Retinal pigment epithelial cell (primary cell): ENCODE measurements at regions not wholly inside any gene's neighbourhood (a gene's known extent, or its start where the extent isn't known, plus 50 kb on each side); places are given as distances from the start of the nearest gene placed in this dataset.

Experiments used
- DNase-seq: peaks from one replicate; pipeline ENCODE4 v3.0.0-alpha.2; 2010; ENCODE audit warnings: low read depth
- H3K4me3 ChIP-seq: 2 replicates; pipeline ENCODE4 v1.5.1; 2011; ENCODE audit warnings: mild to moderate bottlenecking, low read length, control low read depth, moderate library complexity
- TF ChIP-seq, protein P1 (sequence below): conservative IDR thresholded peaks from 2 replicates; pipeline ENCODE4 v1.5.1; 2011; ENCODE audit warnings: low read depth, low read length, control low read depth, inconsistent platforms

- no peak overlapping the region for H3K4me3 ChIP-seq
- DNase-seq, result no peak
- TF ChIP-seq, protein P1, sequence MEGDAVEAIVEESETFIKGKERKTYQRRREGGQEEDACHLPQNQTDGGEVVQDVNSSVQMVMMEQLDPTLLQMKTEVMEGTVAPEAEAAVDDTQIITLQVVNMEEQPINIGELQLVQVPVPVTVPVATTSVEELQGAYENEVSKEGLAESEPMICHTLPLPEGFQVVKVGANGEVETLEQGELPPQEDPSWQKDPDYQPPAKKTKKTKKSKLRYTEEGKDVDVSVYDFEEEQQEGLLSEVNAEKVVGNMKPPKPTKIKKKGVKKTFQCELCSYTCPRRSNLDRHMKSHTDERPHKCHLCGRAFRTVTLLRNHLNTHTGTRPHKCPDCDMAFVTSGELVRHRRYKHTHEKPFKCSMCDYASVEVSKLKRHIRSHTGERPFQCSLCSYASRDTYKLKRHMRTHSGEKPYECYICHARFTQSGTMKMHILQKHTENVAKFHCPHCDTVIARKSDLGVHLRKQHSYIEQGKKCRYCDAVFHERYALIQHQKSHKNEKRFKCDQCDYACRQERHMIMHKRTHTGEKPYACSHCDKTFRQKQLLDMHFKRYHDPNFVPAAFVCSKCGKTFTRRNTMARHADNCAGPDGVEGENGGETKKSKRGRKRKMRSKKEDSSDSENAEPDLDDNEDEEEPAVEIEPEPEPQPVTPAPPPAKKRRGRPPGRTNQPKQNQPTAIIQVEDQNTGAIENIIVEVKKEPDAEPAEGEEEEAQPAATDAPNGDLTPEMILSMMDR, result no peak
Observed at GRCh38 chr11:15735706-15736105, 620.6 kb downstream of the SOX6 start.

DNA sequence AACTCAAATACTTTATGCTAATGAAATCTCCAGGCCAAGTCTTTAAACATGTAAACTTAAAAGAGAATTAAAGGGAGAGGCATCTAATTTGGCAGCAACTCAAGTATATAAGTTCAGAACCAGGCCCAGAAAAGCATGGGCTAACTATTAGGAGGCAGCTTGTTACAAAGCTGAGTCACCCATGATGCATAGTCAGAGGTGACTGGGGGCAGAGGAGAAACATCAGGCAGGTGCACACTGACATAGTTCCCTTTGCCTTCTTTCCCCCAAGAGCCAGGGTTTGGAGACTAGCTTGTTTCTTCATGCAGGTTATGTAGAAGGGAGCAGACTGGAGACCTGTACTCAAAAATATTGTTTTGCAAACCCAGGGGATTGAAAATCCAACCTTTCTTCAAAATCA is 619.0 kb downstream of the SOX6 start:
- TF ChIP-seq, protein P1, result no peak
- DNase-seq, result no peak
- H3K4me3 ChIP-seq, result no peak overlapping the region

GRCh38 chr11:15738931-15739330 is 617.4 kb downstream of the SOX6 start:
- DNase-seq, result no peak
- TF ChIP-seq, protein P1, result no peak
- no peak overlapping the region for H3K4me3 ChIP-seq

DNA sequence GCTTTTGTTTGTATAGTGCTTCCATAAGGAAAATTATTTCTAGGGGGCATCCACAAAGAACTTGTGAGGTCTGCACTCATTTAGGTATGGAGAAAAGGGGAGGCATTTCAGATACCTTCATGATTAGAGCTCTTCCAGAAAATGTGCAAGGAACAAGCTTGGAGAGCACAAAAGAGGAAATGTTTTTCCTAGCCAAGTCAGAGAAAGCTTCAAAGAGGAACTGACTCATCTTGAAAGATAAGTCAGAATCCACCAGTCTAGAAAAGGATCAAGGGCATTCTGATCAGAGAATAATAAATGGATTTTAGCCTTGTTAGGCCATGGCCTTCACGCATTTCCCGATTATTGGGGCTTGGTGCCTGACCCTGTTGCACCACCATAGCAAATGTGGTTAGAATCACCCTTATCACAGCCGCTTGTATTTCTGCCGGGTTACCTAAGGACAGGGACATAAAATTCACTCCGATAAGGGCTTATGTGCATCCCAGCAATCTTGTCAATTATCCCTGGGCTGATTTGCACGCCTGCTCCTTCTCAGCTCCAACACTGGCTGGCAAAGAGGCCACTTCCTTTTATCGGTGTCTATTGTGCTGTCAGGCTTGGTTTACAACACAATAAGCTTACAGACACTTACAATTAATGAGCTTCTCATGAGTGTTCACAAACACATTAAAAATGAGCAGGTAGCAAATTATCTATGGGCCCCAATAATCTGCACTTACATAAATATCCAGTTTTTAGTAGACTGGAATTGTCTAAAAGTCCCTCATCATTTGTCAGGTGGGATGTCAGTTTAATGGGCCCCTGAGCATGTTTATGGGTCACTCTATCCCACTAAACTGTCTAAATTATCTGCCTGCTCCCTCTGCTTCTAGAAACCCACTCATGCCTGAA is 613.5 kb downstream of the SOX6 start:
- TF ChIP-seq, protein P1, result no peak
- no peak for DNase-seq
- no peak overlapping the region for H3K4me3 ChIP-seq

DNA sequence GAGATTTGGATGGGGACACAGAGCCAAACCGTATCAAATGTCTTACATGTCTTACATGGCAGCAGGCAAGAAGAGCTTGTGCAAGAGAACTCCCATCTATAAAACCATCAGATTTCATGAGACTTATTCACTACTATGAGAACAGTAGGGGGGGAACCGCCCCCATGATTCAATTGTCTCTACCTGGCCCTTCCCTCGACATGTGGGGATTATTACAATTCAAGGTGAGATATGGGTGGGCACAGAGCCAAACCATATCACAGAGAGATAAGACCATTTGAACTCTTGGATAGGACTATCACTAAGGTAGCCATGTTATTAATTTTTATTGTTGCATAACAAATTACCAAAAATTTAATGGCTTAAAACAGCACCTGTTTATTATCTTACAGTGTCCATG is 611.7 kb downstream of the SOX6 start:
- H3K4me3 ChIP-seq, result no peak overlapping the region
- TF ChIP-seq, protein P1, result no peak
- no peak for DNase-seq

DNA sequence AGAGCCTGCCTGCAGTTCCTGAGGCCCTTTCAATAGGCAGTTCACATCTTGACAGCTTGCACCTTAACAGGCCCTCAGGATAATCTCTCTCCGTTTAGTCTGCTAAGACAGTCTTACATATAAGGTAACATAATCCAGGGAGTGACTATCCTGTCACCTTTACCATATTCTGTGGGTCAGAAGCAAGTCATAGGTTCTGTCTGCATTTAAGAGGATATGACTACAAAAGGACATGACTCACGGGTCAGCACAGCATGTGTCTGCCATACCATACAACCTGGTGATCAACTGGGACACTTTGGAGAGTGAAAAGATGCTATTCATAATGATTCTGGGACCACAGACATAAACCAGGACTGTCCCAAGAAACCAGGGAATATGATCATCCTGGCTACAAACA is 611.1 kb downstream of the SOX6 start:
- no peak overlapping the region for H3K4me3 ChIP-seq
- TF ChIP-seq, protein P1, result no peak
- DNase-seq, result no peak

- H3K4me3 ChIP-seq, result no peak overlapping the region
- TF ChIP-seq, protein P1, result no peak
- DNase-seq, result no peak
Observed at GRCh38 chr11:15747671-15748070, 608.7 kb downstream of the SOX6 start.
